DMS79 (cell line): ENCODE measurements at regions not wholly inside any gene's neighbourhood (a gene's known extent, or its start where the extent isn't known, plus 50 kb on each side); places are given as distances from the start of the nearest gene placed in this dataset.
"Not testable (repeated sequence)": the region's sequence is repeated elsewhere in the genome, so short reads cannot be mapped to it uniquely, and the experiment has no call there.

Experiments
- DNase-seq: peaks from one replicate; lab custom pipeline; 2025; lab: John Stamatoyannopoulos, UW

GRCh38 chr9:124084087-124084486, 72.5 kb downstream of the LHX2 start:
- DNase-seq: no peak

GRCh38 chr9:124087226-124087625, 75.7 kb downstream of the LHX2 start:
- no peak for DNase-seq

- no peak for DNase-seq
Observed at GRCh38 chr9:124088476-124088837, 76.9 kb downstream of the LHX2 start.

GRCh38 chr9:124089631-124090488, 78.3 kb downstream of the LHX2 start:
- DNase-seq: not testable (repeated sequence)

- no peak for DNase-seq
Observed at GRCh38 chr9:124098141-124098905, 86.8 kb downstream of the LHX2 start.

GRCh38 chr9:124099860-124100259, 88.3 kb downstream of the LHX2 start:
- no peak for DNase-seq

GRCh38 chr9:124101215-124101968, 89.8 kb downstream of the LHX2 start:
- no peak for DNase-seq

- no peak for DNase-seq
Observed at GRCh38 chr9:124101969-124102345, 90.4 kb downstream of the LHX2 start.

- DNase-seq: no peak
Observed at GRCh38 chr9:124102363-124102762, 90.8 kb downstream of the LHX2 start.

- DNase-seq: no peak
Observed at GRCh38 chr9:124105266-124105665, 93.7 kb downstream of the LHX2 start.

- peak; percentile 39 for DNase-seq
Observed at GRCh38 chr9:124108216-124108615, 96.6 kb downstream of the LHX2 start.

GRCh38 chr9:124110307-124110915, 98.8 kb downstream of the LHX2 start:
- DNase-seq: no peak

GRCh38 chr9:124116683-124117363, 105.3 kb downstream of the LHX2 start:
- no peak for DNase-seq

- DNase-seq: no peak
Observed at GRCh38 chr9:124118894-124119293, 107.3 kb downstream of the LHX2 start.

GRCh38 chr9:124120272-124120671, 108.7 kb downstream of the LHX2 start:
- DNase-seq: no peak

- DNase-seq: no peak
Observed at GRCh38 chr9:124121725-124122124, 110.2 kb downstream of the LHX2 start.

GRCh38 chr9:124122321-124122720, 110.8 kb downstream of the LHX2 start:
- no peak for DNase-seq

GRCh38 chr9:124122813-124123462, 111.4 kb downstream of the LHX2 start:
- DNase-seq: no peak

- DNase-seq: not testable (repeated sequence)
Observed at GRCh38 chr9:124123621-124124020, 112.1 kb downstream of the LHX2 start.

- DNase-seq: peak; percentile 17
Observed at GRCh38 chr9:124124729-124125650, 113.4 kb downstream of the LHX2 start.
